ENCODE measurements at regions not wholly inside any gene's neighbourhood (a gene's known extent, or its start where the extent isn't known, plus 50 kb on each side); places are given as distances from the start of the nearest gene placed in this dataset.

GRCh38 chr13:111482806-111483620 is 162.6 kb downstream of the TEX29 start:
- Histone ChIP-seq H3K4me2 (replicated peaks; ENCODE audit: extremely low read depth, low read length, poor library complexity, severe bottlenecking) (no peak overlapping the region), H3K4me1 (ENCODE audit: control insufficient read depth in 1 of 2, insufficient read depth in 2 of 2, low read length in 2 of 2) (no peaks in the 10 kb centered on the region), H3K79me2 (ENCODE audit: insufficient read depth, low read length) (no peaks in the 10 kb centered on the region), H3K36me3 (replicated peaks in 1 of 2; ENCODE audit: control insufficient read depth in 1 of 2, insufficient read depth in 2 of 2, low read length in 2 of 2) (no peaks in the 10 kb centered on the region), H3K4me3 (replicated peaks in 1 of 3; ENCODE audit: low read depth in 2 of 3, low read length in 3 of 3) (no peak overlapping the region), H3K27ac (ENCODE audit: low read depth in 1 of 2, low read length in 2 of 2) (no peak overlapping the region), H3K27me3 (ENCODE audit: control insufficient read depth in 2 of 2, insufficient read depth in 2 of 2, low read length in 2 of 2) (no peaks in the 10 kb centered on the region), H3K9ac (ENCODE audit: insufficient read depth, low read length, poor library complexity, severe bottlenecking) (no peak overlapping the region), H3K9me3 (replicated peaks in 1 of 2; ENCODE audit: control insufficient read depth in 1 of 2, insufficient read depth in 1 of 2, low read length in 2 of 2) (peaks cover 16 to 20% of the 10 kb centered on the region in 2 donors), H4K20me1 (ENCODE audit: insufficient read depth, low read length) (no peaks in the 10 kb centered on the region), H2AFZ (ENCODE audit: insufficient read depth, low read depth, low read length, poor library complexity, severe bottlenecking) (no peak overlapping the region)
- peaks cover 0 to 7% (median 2%) of the 10 kb centered on the region in 3 donors for H3K27me3 Mint-ChIP-seq (ENCODE audit: low read depth in 3 of 3)
- peaks cover 12 to 26% (median 19%) of the 10 kb centered on the region in 7 donors for H3K9me3 Mint-ChIP-seq
- no peak for DNase-seq
- intact Hi-C loops (cut with micrococcal nuclease), result no loop called here
- no peak overlapping the region for H3K4me3 Mint-ChIP-seq
- TF ChIP-seq, protein P1, sequence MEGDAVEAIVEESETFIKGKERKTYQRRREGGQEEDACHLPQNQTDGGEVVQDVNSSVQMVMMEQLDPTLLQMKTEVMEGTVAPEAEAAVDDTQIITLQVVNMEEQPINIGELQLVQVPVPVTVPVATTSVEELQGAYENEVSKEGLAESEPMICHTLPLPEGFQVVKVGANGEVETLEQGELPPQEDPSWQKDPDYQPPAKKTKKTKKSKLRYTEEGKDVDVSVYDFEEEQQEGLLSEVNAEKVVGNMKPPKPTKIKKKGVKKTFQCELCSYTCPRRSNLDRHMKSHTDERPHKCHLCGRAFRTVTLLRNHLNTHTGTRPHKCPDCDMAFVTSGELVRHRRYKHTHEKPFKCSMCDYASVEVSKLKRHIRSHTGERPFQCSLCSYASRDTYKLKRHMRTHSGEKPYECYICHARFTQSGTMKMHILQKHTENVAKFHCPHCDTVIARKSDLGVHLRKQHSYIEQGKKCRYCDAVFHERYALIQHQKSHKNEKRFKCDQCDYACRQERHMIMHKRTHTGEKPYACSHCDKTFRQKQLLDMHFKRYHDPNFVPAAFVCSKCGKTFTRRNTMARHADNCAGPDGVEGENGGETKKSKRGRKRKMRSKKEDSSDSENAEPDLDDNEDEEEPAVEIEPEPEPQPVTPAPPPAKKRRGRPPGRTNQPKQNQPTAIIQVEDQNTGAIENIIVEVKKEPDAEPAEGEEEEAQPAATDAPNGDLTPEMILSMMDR (IDR thresholded peaks at IDR 0.05), result no peak
- WGBS (ENCODE audit: insufficient coverage), result 89% methylated on average over 16 of the region's 18 CpGs
- H3K36me3 Mint-ChIP-seq, result no peaks in the 10 kb centered on the region
- no peaks in the 10 kb centered on the region for H3K4me1 Mint-ChIP-seq
- H3K27ac Mint-ChIP-seq, result no peak overlapping the region

- no peak overlapping the region for H3K27ac Mint-ChIP-seq
- Histone ChIP-seq H3K36me3 (replicated peaks in 1 of 2; ENCODE audit: control insufficient read depth in 1 of 2, insufficient read depth in 2 of 2, low read length in 2 of 2) (no peaks in the 10 kb centered on the region), H3K79me2 (ENCODE audit: insufficient read depth, low read length) (no peaks in the 10 kb centered on the region), H3K9me3 (replicated peaks in 1 of 2; ENCODE audit: control insufficient read depth in 1 of 2, insufficient read depth in 1 of 2, low read length in 2 of 2) (peaks cover 16 to 26% of the 10 kb centered on the region in 2 donors), H3K9ac (ENCODE audit: insufficient read depth, low read length, poor library complexity, severe bottlenecking) (no peak overlapping the region), H3K4me1 (ENCODE audit: control insufficient read depth in 1 of 2, insufficient read depth in 2 of 2, low read length in 2 of 2) (no peaks in the 10 kb centered on the region), H3K4me2 (replicated peaks; ENCODE audit: extremely low read depth, low read length, poor library complexity, severe bottlenecking) (no peak overlapping the region), H2AFZ (ENCODE audit: insufficient read depth, low read depth, low read length, poor library complexity, severe bottlenecking) (no peak overlapping the region), H3K27ac (ENCODE audit: low read depth in 1 of 2, low read length in 2 of 2) (no peak overlapping the region), H3K27me3 (ENCODE audit: control insufficient read depth in 2 of 2, insufficient read depth in 2 of 2, low read length in 2 of 2) (no peaks in the 10 kb centered on the region), H4K20me1 (ENCODE audit: insufficient read depth, low read length) (no peaks in the 10 kb centered on the region), H3K4me3 (replicated peaks in 1 of 3; ENCODE audit: low read depth in 2 of 3, low read length in 3 of 3) (no peak overlapping the region)
- intact Hi-C loops (cut with micrococcal nuclease), result no loop called here
- H3K4me3 Mint-ChIP-seq, result no peak overlapping the region
- 95% methylated on average over 4 of the region's 7 CpGs for WGBS (ENCODE audit: insufficient coverage)
- H3K9me3 Mint-ChIP-seq, result peaks cover 12 to 32% (median 25%) of the 10 kb centered on the region in 7 donors
- TF ChIP-seq, protein P1 (IDR thresholded peaks at IDR 0.05), result no peak
- H3K36me3 Mint-ChIP-seq, result no peaks in the 10 kb centered on the region
- DNase-seq, result no peak
- no peaks in the 10 kb centered on the region for H3K4me1 Mint-ChIP-seq
- H3K27me3 Mint-ChIP-seq (ENCODE audit: low read depth in 3 of 3), result peaks cover 0 to 6% (median 2%) of the 10 kb centered on the region in 3 donors
Observed at GRCh38 chr13:111483621-111483987, 163.2 kb downstream of the TEX29 start.

All from CD14-positive monocyte (primary cell).